ENCODE measurements at regions not wholly inside any gene's neighbourhood (a gene's known extent, or its start where the extent isn't known, plus 50 kb on each side); places are given as distances from the start of the nearest gene placed in this dataset.

DNA sequence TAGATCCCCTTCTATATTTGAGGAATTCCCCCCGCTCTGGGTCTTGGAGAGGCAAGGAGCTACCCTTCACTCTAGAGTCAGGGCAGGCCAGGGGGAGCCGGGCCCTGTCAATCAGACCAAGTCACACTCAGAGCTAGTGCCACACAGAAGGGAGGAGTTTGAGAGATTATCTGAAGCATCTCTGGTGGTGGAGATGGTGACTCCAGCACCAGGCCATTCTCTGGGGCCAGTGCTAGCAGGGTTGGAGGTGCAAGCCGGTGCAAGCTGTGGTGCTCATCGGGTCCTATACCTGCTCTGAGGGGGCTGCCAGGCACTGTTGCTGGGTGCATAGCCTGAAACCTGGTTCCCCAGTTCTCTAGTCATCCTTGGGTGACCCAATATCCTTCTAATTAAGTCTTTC lies 201.2 kb downstream of the COPRS start:
- no peaks in the 10 kb centered on the region for H3K27me3 ChIP-seq (ENCODE audit: control insufficient read depth, insufficient read depth, low read length)
- no peak for DNase-seq (ENCODE audit: low read depth)
- no peak overlapping the region for H3K4me3 ChIP-seq (ENCODE audit: low read depth, low read length)
- no peak for TF ChIP-seq CTCF (IDR thresholded peaks at IDR 0.05; ENCODE audit: insufficient read depth, low read length, poor library complexity, severe bottlenecking)
- H3K36me3 ChIP-seq (ENCODE audit: control insufficient read depth, insufficient read depth, low read length), result no peaks in the 10 kb centered on the region

GRCh38 chr17:31654936-31655335 lies 204.1 kb downstream of the COPRS start:
- H3K4me3 ChIP-seq (ENCODE audit: low read depth, low read length), result no peak overlapping the region
- TF ChIP-seq CTCF (IDR thresholded peaks at IDR 0.05; ENCODE audit: insufficient read depth, low read length, poor library complexity, severe bottlenecking), result no peak
- H3K36me3 ChIP-seq (ENCODE audit: control insufficient read depth, insufficient read depth, low read length), result no peaks in the 10 kb centered on the region
- DNase-seq (ENCODE audit: low read depth), result peak; percentile 28
- H3K27me3 ChIP-seq (ENCODE audit: control insufficient read depth, insufficient read depth, low read length), result no peaks in the 10 kb centered on the region

GRCh38 chr17:31653691-31654090 lies 205.4 kb downstream of the COPRS start:
- H3K4me3 ChIP-seq (ENCODE audit: low read depth, low read length), result no peak overlapping the region
- TF ChIP-seq CTCF (IDR thresholded peaks at IDR 0.05; ENCODE audit: insufficient read depth, low read length, poor library complexity, severe bottlenecking), result no peak
- H3K27me3 ChIP-seq (ENCODE audit: control insufficient read depth, insufficient read depth, low read length), result no peaks in the 10 kb centered on the region
- no peaks in the 10 kb centered on the region for H3K36me3 ChIP-seq (ENCODE audit: control insufficient read depth, insufficient read depth, low read length)
- DNase-seq (ENCODE audit: low read depth), result no peak

- no peak overlapping the region for H3K4me3 ChIP-seq (ENCODE audit: low read depth, low read length)
- TF ChIP-seq CTCF (IDR thresholded peaks at IDR 0.05; ENCODE audit: insufficient read depth, low read length, poor library complexity, severe bottlenecking), result no peak
- H3K27me3 ChIP-seq (ENCODE audit: control insufficient read depth, insufficient read depth, low read length), result no peaks in the 10 kb centered on the region
- H3K36me3 ChIP-seq (ENCODE audit: control insufficient read depth, insufficient read depth, low read length), result no peaks in the 10 kb centered on the region
- no peak for DNase-seq (ENCODE audit: low read depth)
Measured at GRCh38 chr17:31650756-31651520, 208.1 kb downstream of the COPRS start.

DNA sequence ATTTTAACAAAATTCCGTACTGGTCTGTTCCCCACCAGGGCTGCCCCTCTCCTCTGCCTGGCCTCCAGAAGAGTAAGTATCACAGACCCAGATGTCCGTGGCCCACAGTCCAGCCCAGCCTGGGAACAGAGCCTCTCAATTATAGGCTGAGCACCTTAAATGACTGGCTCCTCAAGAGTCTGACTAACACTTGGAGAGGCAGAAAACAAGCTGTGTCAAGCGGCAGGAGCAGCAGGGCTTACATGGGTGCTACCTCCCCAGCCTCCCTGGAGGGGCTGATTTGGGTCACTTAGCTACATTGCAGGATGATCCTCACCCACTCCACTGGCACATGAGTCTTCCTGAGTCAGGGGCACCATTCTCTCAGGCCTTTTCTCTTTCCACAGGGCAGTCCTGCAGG lies 209.7 kb downstream of the COPRS start:
- no peak for TF ChIP-seq CTCF (IDR thresholded peaks at IDR 0.05; ENCODE audit: insufficient read depth, low read length, poor library complexity, severe bottlenecking)
- Histone ChIP-seq H3K36me3 (ENCODE audit: control insufficient read depth, insufficient read depth, low read length) (no peaks in the 10 kb centered on the region), H3K4me3 (ENCODE audit: low read depth, low read length) (no peak overlapping the region), H3K27me3 (ENCODE audit: control insufficient read depth, insufficient read depth, low read length) (no peaks in the 10 kb centered on the region)
- DNase-seq (ENCODE audit: low read depth), result no peak

GRCh38 chr17:31647661-31648060 lies 211.4 kb downstream of the COPRS start:
- no peaks in the 10 kb centered on the region for H3K27me3 ChIP-seq (ENCODE audit: control insufficient read depth, insufficient read depth, low read length)
- DNase-seq (ENCODE audit: low read depth), result no peak
- TF ChIP-seq CTCF (IDR thresholded peaks at IDR 0.05; ENCODE audit: insufficient read depth, low read length, poor library complexity, severe bottlenecking), result no peak
- H3K36me3 ChIP-seq (ENCODE audit: control insufficient read depth, insufficient read depth, low read length), result no peaks in the 10 kb centered on the region
- H3K4me3 ChIP-seq (ENCODE audit: low read depth, low read length), result no peak overlapping the region
